ENCODE measurements at regions not wholly inside any gene's neighbourhood (a gene's known extent, or its start where the extent isn't known, plus 50 kb on each side); places are given as distances from the start of the nearest gene placed in this dataset.

GRCh38 chr12:127717278-127717677 is 549.7 kb upstream of the TMEM132C start:
- Histone ChIP-seq H3K9me3 (no peaks in the 10 kb centered on the region), H3K36me3 (no peaks in the 10 kb centered on the region), H3K27me3 (no peaks in the 10 kb centered on the region), H3K4me1 (no peaks in the 10 kb centered on the region), H3K27ac (no peak overlapping the region), H3K4me3 (no peak overlapping the region)
- TF ChIP-seq CTCF (IDR thresholded peaks at IDR 0.05) (no peak), POLR2A (IDR thresholded peaks at IDR 0.05) (no peak)
- 67 to 77% methylated on average over 4 of the region's 4 CpGs for WGBS, 2 donors
- no peak for DNase-seq
- intact Hi-C loops (cut with DNase I) = no loop called here

GRCh38 chr12:127720334-127720733 is 546.6 kb upstream of the TMEM132C start:
- Histone ChIP-seq H3K4me3 (no peak overlapping the region), H3K27me3 (no peaks in the 10 kb centered on the region), H3K9me3 (no peaks in the 10 kb centered on the region), H3K27ac (no peak overlapping the region), H3K36me3 (no peaks in the 10 kb centered on the region), H3K4me1 (no peaks in the 10 kb centered on the region)
- DNase-seq = no peak
- TF ChIP-seq CTCF (IDR thresholded peaks at IDR 0.05) = no peak
- TF ChIP-seq POLR2A (IDR thresholded peaks at IDR 0.05) = no peak
- 86 to 88% methylated on average over 11 to 12 of the region's 12 CpGs for WGBS, 2 donors
- intact Hi-C loops (cut with DNase I) = no loop called here

GRCh38 chr12:127722611-127723010 is 544.4 kb upstream of the TMEM132C start:
- H3K27ac ChIP-seq = no peak overlapping the region
- 66 to 84% methylated on average over 5 of the region's 5 CpGs for WGBS, 2 donors
- no peak for TF ChIP-seq POLR2A (IDR thresholded peaks at IDR 0.05)
- TF ChIP-seq CTCF (IDR thresholded peaks at IDR 0.05) = no peak
- H3K27me3 ChIP-seq = no peaks in the 10 kb centered on the region
- intact Hi-C loops (cut with DNase I) = no loop called here
- no peaks in the 10 kb centered on the region for H3K36me3 ChIP-seq
- H3K9me3 ChIP-seq = no peaks in the 10 kb centered on the region
- no peak for DNase-seq
- H3K4me3 ChIP-seq = no peak overlapping the region
- H3K4me1 ChIP-seq = peaks cover 0 to 4% (median 0%) of the 10 kb centered on the region in 3 donors

- no peaks in the 10 kb centered on the region for H3K27me3 ChIP-seq
- no peaks in the 10 kb centered on the region for H3K9me3 ChIP-seq
- intact Hi-C loops (cut with DNase I) = no loop called here
- peaks cover 0 to 4% (median 0%) of the 10 kb centered on the region in 3 donors for H3K4me1 ChIP-seq
- TF ChIP-seq CTCF (IDR thresholded peaks at IDR 0.05) (no peak), POLR2A (IDR thresholded peaks at IDR 0.05) (no peak)
- WGBS, 2 donors = 45 to 82% methylated on average over 3 to 4 of the region's 4 CpGs
- DNase-seq = no peak
- H3K4me3 ChIP-seq = no peak overlapping the region
- H3K27ac ChIP-seq = no peak overlapping the region
- H3K36me3 ChIP-seq = no peaks in the 10 kb centered on the region
Measured at GRCh38 chr12:127723251-127723650, 543.7 kb upstream of the TMEM132C start.

GRCh38 chr12:127726671-127727315 is 540.2 kb upstream of the TMEM132C start:
- Histone ChIP-seq H3K9me3 (no peaks in the 10 kb centered on the region), H3K4me1 (peaks cover 0 to 4% (median 0%) of the 10 kb centered on the region in 3 donors), H3K27me3 (no peaks in the 10 kb centered on the region), H3K36me3 (no peaks in the 10 kb centered on the region), H3K27ac (no peak overlapping the region), H3K4me3 (no peak overlapping the region)
- intact Hi-C loops (cut with DNase I) = no loop called here
- DNase-seq = no peak
- WGBS, 2 donors = 59 to 70% methylated on average over 9 of the region's 9 CpGs
- TF ChIP-seq CTCF (IDR thresholded peaks at IDR 0.05) = no peak
- TF ChIP-seq POLR2A (IDR thresholded peaks at IDR 0.05) = no peak
